HG03280 (cell line): ENCODE measurements at regions not wholly inside any gene's neighbourhood (a gene's known extent, or its start where the extent isn't known, plus 50 kb on each side); places are given as distances from the start of the nearest gene placed in this dataset.
"Not testable (repeated sequence)": the region's sequence is repeated elsewhere in the genome, so short reads cannot be mapped to it uniquely, and the experiment has no call there.

Experiments
- ATAC-seq: cut with Tn5 transposase; IDR thresholded peaks from one replicate; pipeline ENCODE4 v1.9.1; 2021; ENCODE audit warnings: mild to moderate bottlenecking, moderate library complexity; ENCODE audit not compliant: unreplicated experiment

- ATAC-seq = no peak
These were observed 1176.8 kb upstream of the ADGRB3 start for GRCh38 chr6:67458265-67458664.

DNA sequence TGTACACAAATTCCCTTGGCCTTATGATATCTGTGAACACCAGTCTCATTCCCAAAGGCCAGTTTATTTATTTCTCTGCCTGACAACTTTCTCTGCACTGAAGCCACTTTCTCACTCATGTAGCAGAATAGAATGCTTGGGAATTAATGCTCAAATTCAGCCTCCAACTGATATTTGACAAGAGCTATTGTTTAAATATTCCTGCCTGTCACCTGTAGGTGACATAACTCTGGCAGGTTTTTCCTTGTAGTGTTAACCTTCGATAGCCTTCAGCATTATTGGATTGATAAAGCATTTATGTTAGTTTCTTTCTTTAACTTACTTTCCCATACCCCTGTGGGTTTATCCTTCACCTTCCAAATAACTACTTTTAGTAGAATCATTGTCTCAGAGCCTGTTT, 1183.2 kb upstream of the ADGRB3 start:
- no peak for ATAC-seq

- peak; percentile 70 for ATAC-seq
These were observed 1184.4 kb upstream of the ADGRB3 start for GRCh38 chr6:67450641-67451040.

DNA sequence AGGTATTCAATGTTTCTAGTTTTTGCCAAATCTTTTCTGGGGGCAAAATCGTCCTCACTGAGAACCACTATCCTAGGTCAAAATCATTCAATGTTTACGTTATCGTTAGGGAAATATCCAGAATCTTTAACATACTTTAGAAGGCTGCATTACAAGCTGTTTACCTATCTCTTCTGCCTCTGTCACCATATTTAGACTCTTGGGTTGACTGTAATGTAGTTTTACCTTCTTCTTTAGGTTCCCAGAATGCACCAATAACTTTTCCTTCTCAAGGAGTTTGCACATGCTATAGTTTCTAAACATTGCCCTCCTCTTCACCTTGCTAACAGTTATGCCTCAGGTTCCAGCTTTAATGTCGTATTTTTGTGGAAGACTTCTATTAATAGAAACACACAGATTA, 1185.5 kb upstream of the ADGRB3 start:
- ATAC-seq = no peak

GRCh38 chr6:67433124-67433523, 1202.0 kb upstream of the ADGRB3 start:
- no peak for ATAC-seq

- ATAC-seq = no peak
These were observed 1204.0 kb upstream of the ADGRB3 start for GRCh38 chr6:67431076-67431475.

- not testable (repeated sequence) for ATAC-seq
These were observed 1208.4 kb upstream of the ADGRB3 start for GRCh38 chr6:67426686-67427085.

DNA sequence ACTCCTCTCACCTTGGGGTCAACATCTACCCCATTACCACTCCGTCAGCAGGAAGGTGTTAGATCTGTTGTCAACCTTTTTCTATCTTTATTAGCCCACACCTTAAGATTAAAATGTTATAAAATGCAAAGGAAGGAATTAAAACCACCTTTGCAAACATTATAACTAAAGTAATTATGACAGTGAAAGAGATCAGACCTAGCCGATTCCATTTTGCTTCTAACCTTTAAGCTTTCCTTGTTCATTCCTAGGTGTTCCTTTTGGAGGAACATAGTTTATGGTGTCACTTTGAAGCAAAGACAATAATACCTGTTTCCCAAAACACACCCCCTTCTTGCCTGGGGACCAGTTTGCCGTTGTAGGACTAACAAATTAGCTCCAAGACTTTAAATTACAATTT, 1223.0 kb upstream of the ADGRB3 start:
- no peak for ATAC-seq

DNA sequence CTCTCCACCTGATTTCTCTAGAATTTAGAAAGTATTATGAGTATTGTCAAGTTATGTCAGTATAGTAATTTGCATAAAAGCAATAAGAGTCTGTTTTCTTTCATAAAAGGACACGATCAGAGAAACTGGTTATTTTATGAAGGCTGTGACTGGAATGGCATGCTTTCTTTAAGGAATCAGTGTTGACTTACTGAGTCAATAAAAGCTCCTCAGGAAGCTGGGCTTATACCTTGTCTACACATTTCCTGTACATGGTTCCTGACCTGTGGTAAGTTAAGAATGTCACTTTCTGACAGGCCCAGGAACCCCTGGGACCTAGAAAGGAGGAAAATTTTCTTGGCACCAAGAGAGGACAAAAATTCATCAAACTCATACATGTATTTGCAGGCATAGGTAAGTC, 1224.0 kb upstream of the ADGRB3 start:
- no peak for ATAC-seq

DNA sequence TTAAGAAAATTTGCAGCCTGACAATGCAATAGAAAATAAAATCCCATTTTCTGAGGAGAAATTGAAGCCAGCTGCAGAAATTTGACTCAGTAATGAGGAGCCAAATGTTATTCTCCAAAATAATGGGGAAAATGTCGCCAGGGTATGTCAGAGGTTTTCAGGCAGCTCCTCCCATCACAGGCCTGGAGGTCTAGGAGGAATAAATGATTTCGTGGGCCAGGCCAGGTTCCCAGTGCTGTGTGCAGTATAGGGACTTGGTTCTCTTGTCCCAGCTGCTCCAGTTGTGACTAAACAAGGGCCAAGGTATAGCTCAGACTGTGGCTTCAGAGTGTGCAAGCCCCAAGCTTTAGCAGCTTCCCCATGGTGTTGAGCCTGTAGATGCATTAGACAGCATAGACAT, 1240.8 kb upstream of the ADGRB3 start:
- ATAC-seq = no peak

GRCh38 chr6:67393356-67393755, 1241.7 kb upstream of the ADGRB3 start:
- no peak for ATAC-seq

- no peak for ATAC-seq
These were observed 1243.1 kb upstream of the ADGRB3 start for GRCh38 chr6:67391955-67392354.

DNA sequence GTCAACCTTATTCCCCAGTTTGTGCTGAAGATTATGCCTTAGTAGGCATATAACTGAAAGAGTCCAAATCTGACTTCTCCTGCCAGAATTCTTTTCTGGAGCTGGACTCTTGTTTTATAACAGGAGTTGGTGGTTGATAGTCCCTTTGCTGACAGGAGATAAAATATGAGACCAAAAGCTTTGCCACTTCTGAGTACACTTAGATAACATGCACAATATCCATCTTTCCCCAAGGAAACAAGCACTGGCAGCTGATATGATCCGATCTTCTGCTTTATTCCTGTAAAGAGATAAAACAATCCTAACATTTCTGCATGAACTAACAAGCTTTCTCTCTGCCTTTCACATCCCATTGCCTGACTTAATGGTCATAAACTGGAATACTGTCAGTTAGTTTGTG, 1265.4 kb upstream of the ADGRB3 start:
- no peak for ATAC-seq

GRCh38 chr6:67362976-67363375, 1272.1 kb upstream of the ADGRB3 start:
- no peak for ATAC-seq

- no peak for ATAC-seq
These were observed 1273.8 kb upstream of the ADGRB3 start for GRCh38 chr6:67361264-67361663.

DNA sequence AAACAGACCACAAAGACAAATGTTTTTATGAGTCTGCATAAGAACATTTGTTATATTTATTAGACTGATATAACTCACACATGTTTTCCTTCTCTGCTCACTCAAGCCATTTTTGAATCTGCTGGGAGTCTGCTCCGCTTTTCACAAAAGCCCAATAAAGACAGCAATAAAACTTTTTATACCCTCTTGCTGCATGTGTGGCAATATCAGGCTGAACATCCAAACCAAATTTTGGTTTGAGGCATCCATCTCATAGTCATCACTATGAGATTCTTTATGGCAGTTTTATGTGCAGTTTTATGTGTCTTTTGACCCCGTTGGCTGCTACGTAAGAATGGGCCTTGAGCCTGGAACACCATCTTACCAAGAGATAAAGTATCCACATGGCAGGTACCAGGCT, 1276.8 kb upstream of the ADGRB3 start:
- ATAC-seq = no peak

DNA sequence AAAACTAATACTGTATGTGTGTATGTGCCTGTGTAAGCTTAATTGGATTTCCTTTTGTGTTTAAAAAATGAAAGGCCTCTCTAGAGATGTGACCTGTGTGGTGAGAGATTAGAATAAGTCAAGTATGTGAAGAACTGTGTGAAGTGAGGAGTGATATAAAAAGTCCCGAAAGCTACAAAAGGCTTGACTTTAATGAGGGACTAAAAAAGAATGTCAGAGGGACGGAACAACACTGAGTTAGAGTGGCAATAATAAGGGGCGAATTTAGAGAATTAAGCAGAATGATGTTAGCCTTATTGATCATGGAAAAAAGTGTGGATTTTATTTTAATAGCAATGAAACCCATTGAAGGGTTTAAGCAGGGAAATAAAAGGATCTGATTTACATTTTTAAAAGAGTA, 1281.2 kb upstream of the ADGRB3 start:
- ATAC-seq = no peak

DNA sequence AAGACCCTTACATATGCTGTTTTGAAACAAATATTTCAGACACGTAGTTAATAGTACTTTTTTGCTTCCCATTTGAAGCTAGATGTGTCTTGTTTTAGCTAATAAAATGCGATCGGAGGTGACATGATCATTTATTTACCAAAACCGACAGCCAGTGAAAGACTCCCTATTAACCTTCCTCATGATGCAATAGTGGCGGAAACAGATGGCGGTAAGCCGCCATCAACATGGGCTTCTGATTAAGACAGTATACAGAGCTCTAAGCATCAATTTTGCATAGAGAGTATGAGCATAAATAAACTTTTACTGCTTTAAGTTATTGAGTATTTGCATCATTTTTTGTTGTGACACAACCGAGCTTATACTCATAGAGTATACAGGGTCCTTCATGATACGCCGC, 1282.4 kb upstream of the ADGRB3 start:
- no peak for ATAC-seq

DNA sequence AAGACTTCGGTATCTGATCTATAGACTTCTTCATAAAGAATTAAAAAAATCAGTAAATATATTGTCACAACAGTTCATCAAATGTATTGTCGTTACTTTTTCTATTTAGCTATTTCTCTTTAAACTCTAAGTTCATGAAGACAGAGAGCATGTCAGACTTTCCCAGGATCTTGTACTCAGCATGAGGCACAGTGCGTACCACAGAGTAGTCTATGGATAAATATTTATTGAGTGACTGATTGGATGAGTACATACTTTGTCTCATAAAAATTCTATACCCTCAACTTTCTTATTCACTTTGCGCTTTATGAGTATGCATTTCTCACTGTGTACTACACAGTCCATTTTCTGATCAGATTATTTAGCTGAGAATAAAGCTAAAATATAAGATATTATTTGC, 1284.4 kb upstream of the ADGRB3 start:
- ATAC-seq = no peak

DNA sequence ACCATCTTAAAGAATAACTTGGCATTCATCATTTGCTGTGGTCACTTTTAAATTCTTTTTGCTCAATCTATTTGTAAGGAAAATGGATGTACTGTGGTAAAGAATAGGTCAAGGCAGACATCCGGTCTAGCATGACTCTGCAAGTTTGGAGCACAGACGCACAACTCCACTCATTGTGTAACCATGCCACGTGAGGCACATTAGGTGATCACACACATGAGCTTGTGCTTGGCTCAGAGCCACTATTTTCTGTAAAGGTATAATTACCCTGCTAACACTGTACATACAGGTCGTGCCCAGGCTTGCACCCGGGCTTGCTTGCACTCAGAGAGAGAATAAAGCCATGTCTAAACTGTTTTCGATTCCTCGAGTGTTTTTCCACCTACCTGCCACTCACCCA, 1289.1 kb upstream of the ADGRB3 start:
- no peak for ATAC-seq

DNA sequence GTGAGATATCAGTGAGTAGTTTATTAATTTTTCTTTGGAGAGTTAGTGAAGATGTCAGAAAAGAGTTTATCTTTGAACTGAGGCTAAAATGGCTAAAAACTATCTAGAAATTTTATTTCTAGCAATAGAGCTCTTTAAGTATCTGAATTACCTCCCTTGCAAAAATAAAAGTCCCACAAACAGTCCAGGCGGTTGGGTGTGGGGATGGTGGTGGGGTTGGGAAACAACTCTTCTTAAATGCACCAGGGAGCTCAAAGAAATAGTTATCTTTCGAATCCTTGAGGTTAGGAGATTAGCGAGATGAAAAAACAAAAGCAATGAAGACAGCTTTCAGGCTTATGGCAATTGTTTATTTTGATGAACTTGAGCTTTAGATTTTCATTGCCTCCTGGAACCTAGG, 1299.1 kb upstream of the ADGRB3 start:
- ATAC-seq = no peak

- ATAC-seq = no peak
These were observed 1303.8 kb upstream of the ADGRB3 start for GRCh38 chr6:67331304-67331703.

DNA sequence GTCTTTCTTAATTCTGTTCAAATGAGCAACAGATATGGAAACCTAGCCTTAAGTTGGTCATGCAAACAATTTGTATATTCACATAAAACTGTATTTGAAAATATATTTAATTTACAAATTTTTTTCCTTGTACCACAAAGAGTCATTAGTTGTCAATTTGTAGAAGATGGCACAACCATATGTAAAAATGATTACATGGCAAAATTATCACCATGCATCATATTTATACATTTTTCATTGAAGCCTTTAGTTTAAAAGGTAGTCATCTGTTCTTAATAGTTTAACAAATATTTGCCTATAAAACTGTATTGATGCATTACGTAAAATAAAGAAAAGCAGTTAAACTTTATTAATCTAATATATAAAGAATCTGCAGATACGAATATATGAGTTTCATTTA, 1306.8 kb upstream of the ADGRB3 start:
- no peak for ATAC-seq

DNA sequence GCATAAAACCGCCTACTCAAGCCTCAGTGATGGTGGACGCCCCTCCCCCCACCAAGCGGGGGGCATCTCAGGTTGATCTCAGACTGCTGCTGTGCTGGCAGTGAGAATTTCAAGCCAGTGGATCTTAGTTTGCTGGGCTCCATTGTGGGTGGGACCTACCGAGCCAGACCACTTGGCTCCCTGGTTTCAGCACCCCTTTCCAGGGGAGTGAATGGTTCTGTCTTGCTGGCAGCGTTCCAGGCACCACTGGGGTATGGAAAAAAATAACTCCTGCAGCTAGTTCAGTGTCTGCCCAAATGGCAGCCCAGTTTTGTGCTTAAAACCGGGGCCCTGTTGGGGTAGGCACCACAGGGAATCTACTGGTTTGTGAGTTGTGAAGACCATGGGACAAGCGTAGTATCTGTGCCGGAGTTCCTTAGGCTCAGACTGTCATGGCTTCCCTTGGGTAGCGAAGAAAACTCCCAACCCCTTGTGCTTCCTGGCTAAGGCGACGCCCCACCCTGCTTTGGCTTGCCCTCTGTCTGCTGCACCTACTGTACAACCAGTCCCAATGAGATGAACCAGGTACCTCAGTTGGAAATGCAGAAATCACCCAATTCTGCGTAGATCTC, 1334.5 kb upstream of the ADGRB3 start:
- ATAC-seq = no peak
